HepG2 (cell line): ENCODE measurements at regions not wholly inside any gene's neighbourhood (a gene's known extent, or its start where the extent isn't known, plus 50 kb on each side); places are given as distances from the start of the nearest gene placed in this dataset.

Experiments
- ATAC-seq: fragments of 200-7000 bp; cut with Tn5 transposase; 3 replicates; pipeline ENCODE4 v1.9.1; 2020; ENCODE audit warnings: mild to moderate bottlenecking, moderate library complexity
- BruUV-seq: library from RNA; stranded (reverse); fragments of 400-500 nt; replicated peaks from 2 replicates; lab custom pipeline; 2021; lab: Mats Ljungman, UMichigan
- CTCF ChIA-PET: fragments of 300-600 bp; formaldehyde crosslinking; extraction: SDS; loops from one replicate; lab custom pipeline; 2021; ENCODE audit warnings: low total read pairs, inconsistent platforms, low intra/inter-chr PET ratio; lab: Yijun Ruan, JAX
- POLR2A ChIA-PET: fragments of 350-600 bp; sonication (Branson Sonifier 250); formaldehyde crosslinking; loops from one replicate; lab custom pipeline; 2020; ENCODE audit warnings: antibody characterized with exemption, inconsistent platforms; lab: Yijun Ruan, JAX
- DNase-seq: peaks from one replicate; pipeline ENCODE4 v3.0.0-alpha.2; 2015; ENCODE audit warnings: low spot score
- FAIRE-seq: peaks from 3 replicates; lab custom pipeline; 2011; peaks lifted over from hg19 to GRCh38; lab: Jason Lieb, UNC
- H2AFZ ChIP-seq: one replicate; pipeline ENCODE4 v1.6.1; 2011; ENCODE audit warnings: low read length, inconsistent platforms
- H3K27ac ChIP-seq: fragments of 300-600 bp; 3 replicates; pipeline ENCODE4 v1.8.0; 2011; ENCODE audit warnings: mixed run types, mild to moderate bottlenecking, mixed read lengths, low read length, inconsistent platforms; ENCODE audit not compliant: insufficient read depth; ENCODE audit errors: extremely low read length
- H3K27me3 ChIP-seq, 2 experiments: fragments of 200-600 bp in 1 of 2; 2 replicates in 1 of 2; 3 replicates in 1 of 2; pipeline versions ENCODE4 v1.6.0 to v1.8.0; 2011; ENCODE audit warnings: low read length in 2 of 2, mild to moderate bottlenecking in 2 of 2, moderate library complexity in 2 of 2, inconsistent platforms in 1 of 2; ENCODE audit not compliant: insufficient read depth in 2 of 2, control insufficient read depth in 1 of 2
- H3K36me3 ChIP-seq, 2 experiments: fragments of 200-600 bp in 1 of 2; replicated peaks in 1 of 2; 2 replicates in 1 of 2; 3 replicates in 1 of 2; pipeline versions ENCODE4 v1.5.1 to v1.8.0; 2011; ENCODE audit warnings: low read length in 2 of 2, inconsistent platforms in 1 of 2; ENCODE audit not compliant: insufficient read depth in 2 of 2, control insufficient read depth in 1 of 2
- H3K4me1 ChIP-seq: 2 replicates; pipeline ENCODE4 v1.5.1; 2012; ENCODE audit warnings: low read length, inconsistent platforms; ENCODE audit not compliant: insufficient read depth
- H3K4me2 ChIP-seq: 2 replicates; pipeline ENCODE4 v1.6.0; 2011; ENCODE audit warnings: low read depth, low read length, inconsistent platforms
- H3K4me3 ChIP-seq, 3 experiments: fragments of 200-600 bp in 1 of 3; sonication (generic), shearing (Covaris generic) in 1 of 3; replicated peaks in 1 of 3; 2 replicates each; pipeline ENCODE4 v1.5.1; 2011 to 2016; ENCODE audit warnings: low read length in 3 of 3, inconsistent platforms in 2 of 3, low read depth in 2 of 3, mild to moderate bottlenecking in 2 of 3, control low read depth in 1 of 3, mixed read lengths in 1 of 3; ENCODE audit not compliant: insufficient read depth in 1 of 3
- H3K79me2 ChIP-seq: one replicate; pipeline ENCODE4 v1.6.1; 2011; ENCODE audit warnings: low read length, inconsistent platforms; ENCODE audit not compliant: insufficient read depth
- H3K9ac ChIP-seq: 2 replicates; pipeline ENCODE4 v1.6.0; 2011; ENCODE audit warnings: mild to moderate bottlenecking, low read depth, low read length, inconsistent platforms; ENCODE audit not compliant: insufficient read depth
- H3K9me3 ChIP-seq: 2 replicates; pipeline ENCODE4 v1.5.1; 2012; ENCODE audit warnings: mild to moderate bottlenecking, low read length
- H4K20me1 ChIP-seq: 2 replicates; pipeline ENCODE4 v1.6.0; 2011; ENCODE audit warnings: inconsistent platforms, mild to moderate bottlenecking, low read length, moderate library complexity; ENCODE audit not compliant: insufficient read depth
- AHR ChIP-seq: IDR thresholded peaks from 2 replicates; pipeline ENCODE4 v1.6.1; 2018; ENCODE audit warnings: missing genetic modification reagents, missing compliant biosample characterization
- ASH2L ChIP-seq: fragments of 300-600, 200-600 bp; sonication (generic); IDR thresholded peaks from 2 replicates; pipeline ENCODE4 v1.7.0; 2017; ENCODE audit warnings: low read depth, mild to moderate bottlenecking, moderate library complexity, mixed read lengths, low read length; ENCODE audit not compliant: insufficient read length
- CAMTA2 ChIP-seq: sonication (generic); formaldehyde crosslinking; IDR thresholded peaks from 2 replicates; pipeline ENCODE4 v1.4.0; 2020; ENCODE audit warnings: mild to moderate bottlenecking, missing genetic modification reagents, borderline replicate concordance
- CC2D1A ChIP-seq: sonication (generic); formaldehyde crosslinking; IDR thresholded peaks from 2 replicates; pipeline ENCODE4 v1.8.1; 2023; ENCODE audit warnings: mild to moderate bottlenecking, missing genetic modification reagents
- CREM ChIP-seq, 2 experiments: sonication (generic) in 1 of 2; formaldehyde crosslinking in 1 of 2; IDR thresholded peaks; 2 replicates each; pipeline versions ENCODE4 v1.4.0 to v1.6.1; 2016 to 2020; ENCODE audit warnings: antibody characterized with exemption in 1 of 2, mild to moderate bottlenecking in 1 of 2, missing genetic modification reagents in 1 of 2
- GTF2F1 ChIP-seq: fragments of 150-350 bp; IDR thresholded peaks from 2 replicates; pipeline ENCODE4 v1.6.1; 2014; ENCODE audit warnings: low read length
- MTF2 ChIP-seq: sonication (generic); formaldehyde crosslinking; IDR thresholded peaks from 2 replicates; pipeline ENCODE4 v1.5.0; 2020; ENCODE audit warnings: missing genetic modification reagents, borderline replicate concordance
- NFATC3 ChIP-seq: sonication (generic); formaldehyde crosslinking; IDR thresholded peaks from 2 replicates; pipeline ENCODE4 v1.5.1; 2020; ENCODE audit warnings: mild to moderate bottlenecking, missing genetic modification reagents
- RFX1 ChIP-seq: fragments of 450-650 bp; IDR thresholded peaks from 2 replicates; pipeline ENCODE4 v1.6.1; 2017
- RXRB ChIP-seq: IDR thresholded peaks from 2 replicates; pipeline ENCODE4 v1.6.1; 2016; ENCODE audit warnings: borderline replicate concordance, missing genetic modification reagents, missing compliant biosample characterization
- SALL1 ChIP-seq: sonication (generic); formaldehyde crosslinking; IDR thresholded peaks from 2 replicates; pipeline ENCODE4 v1.8.0; 2022; ENCODE audit warnings: mild to moderate bottlenecking, missing genetic modification reagents
- ZKSCAN1 ChIP-seq: fragments of 150-350 bp; IDR thresholded peaks from 2 replicates; pipeline ENCODE4 v1.6.1; 2014; ENCODE audit warnings: low read length
- ZNF441 ChIP-seq: sonication (generic); formaldehyde crosslinking; IDR thresholded peaks from 2 replicates; pipeline ENCODE4 v1.7.0; 2021; ENCODE audit warnings: missing genetic modification reagents, borderline replicate concordance
- ZNF674 ChIP-seq: sonication (generic); formaldehyde crosslinking; IDR thresholded peaks from 2 replicates; pipeline ENCODE4 v1.5.0; 2020; ENCODE audit warnings: low read depth, mild to moderate bottlenecking, missing genetic modification reagents
- ZNF780A ChIP-seq: sonication (generic); formaldehyde crosslinking; IDR thresholded peaks from 2 replicates; pipeline ENCODE4 v1.8.0; 2022; ENCODE audit warnings: mild to moderate bottlenecking, missing genetic modification reagents, moderate library complexity
- ZNF891 ChIP-seq: sonication (generic); formaldehyde crosslinking; IDR thresholded peaks from 2 replicates; pipeline ENCODE4 v1.5.0; 2020; ENCODE audit warnings: mild to moderate bottlenecking, missing genetic modification reagents
- WGBS: methylation state at CpG from one replicate; pipeline ENCODE4 v1.1.6; 2017; ENCODE audit warnings: low lambda C conversion rate; 5-methylcytosine and 5-hydroxymethylcytosine counted together
- in situ Hi-C: cut with HindIII; loops from 2 replicates; pipeline ENCODE4 v1.10.0; 2017; ENCODE audit warnings: low pct_unique_long_range_greater_than_20kb; ENCODE audit not compliant: extremely low pct_ligation_motif_present
- intact Hi-C: fragments of 100-400 bp; cut with micrococcal nuclease; formaldehyde crosslinking; loops from one replicate; pipeline ENCODE4 v1.10.0; 2022; ENCODE audit not compliant: unreplicated experiment
- TF ChIP-seq, protein P1 (sequence below), 2 experiments: sonication (generic) in 1 of 2; formaldehyde crosslinking in 1 of 2; IDR thresholded peaks; 2 replicates each; pipeline versions ENCODE4 v1.4.0 to v1.6.1; 2018 to 2020; ENCODE audit warnings: missing genetic modification reagents in 2 of 2, borderline replicate concordance in 1 of 2, low read depth in 1 of 2, mild to moderate bottlenecking in 1 of 2, missing biosample characterization in 1 of 2
- TF ChIP-seq, protein P2 (sequence below): sonication (generic); formaldehyde crosslinking; IDR thresholded peaks from 2 replicates; pipeline ENCODE4 v1.4.0; 2020; ENCODE audit warnings: mild to moderate bottlenecking, missing genetic modification reagents
- TF ChIP-seq, protein P3 (sequence below): sonication (generic); formaldehyde crosslinking; IDR thresholded peaks from 2 replicates; pipeline ENCODE4 v1.5.0; 2020; ENCODE audit warnings: mild to moderate bottlenecking, low read depth, missing genetic modification reagents, borderline replicate concordance
- TF ChIP-seq, protein P4 (sequence below): sonication (generic); formaldehyde crosslinking; IDR thresholded peaks from 2 replicates; pipeline ENCODE4 v1.5.0; 2020; ENCODE audit warnings: missing genetic modification reagents

GRCh38 chr10:8192301-8192700, 137.8 kb downstream of the GATA3 start (continued):
- TF ChIP-seq, protein P1, sequence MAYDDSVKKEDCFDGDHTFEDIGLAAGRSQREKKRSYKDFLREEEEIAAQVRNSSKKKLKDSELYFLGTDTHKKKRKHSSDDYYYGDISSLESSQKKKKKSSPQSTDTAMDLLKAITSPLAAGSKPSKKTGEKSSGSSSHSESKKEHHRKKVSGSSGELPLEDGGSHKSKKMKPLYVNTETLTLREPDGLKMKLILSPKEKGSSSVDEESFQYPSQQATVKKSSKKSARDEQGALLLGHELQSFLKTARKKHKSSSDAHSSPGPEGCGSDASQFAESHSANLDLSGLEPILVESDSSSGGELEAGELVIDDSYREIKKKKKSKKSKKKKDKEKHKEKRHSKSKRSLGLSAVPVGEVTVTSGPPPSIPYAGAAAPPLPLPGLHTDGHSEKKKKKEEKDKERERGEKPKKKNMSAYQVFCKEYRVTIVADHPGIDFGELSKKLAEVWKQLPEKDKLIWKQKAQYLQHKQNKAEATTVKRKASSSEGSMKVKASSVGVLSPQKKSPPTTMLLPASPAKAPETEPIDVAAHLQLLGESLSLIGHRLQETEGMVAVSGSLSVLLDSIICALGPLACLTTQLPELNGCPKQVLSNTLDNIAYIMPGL (CRISPR knock-in tag; IDR thresholded peaks at IDR 0.05; ENCODE audit: borderline replicate concordance in 1 of 2, low read depth in 1 of 2), result no peak
- TF ChIP-seq CAMTA2 (CRISPR knock-in tag) (no peak), ASH2L (no peak), RFX1 (no peak), ZKSCAN1 (no peak), NFATC3 (CRISPR knock-in tag) (no peak)
- TF ChIP-seq, protein P2, sequence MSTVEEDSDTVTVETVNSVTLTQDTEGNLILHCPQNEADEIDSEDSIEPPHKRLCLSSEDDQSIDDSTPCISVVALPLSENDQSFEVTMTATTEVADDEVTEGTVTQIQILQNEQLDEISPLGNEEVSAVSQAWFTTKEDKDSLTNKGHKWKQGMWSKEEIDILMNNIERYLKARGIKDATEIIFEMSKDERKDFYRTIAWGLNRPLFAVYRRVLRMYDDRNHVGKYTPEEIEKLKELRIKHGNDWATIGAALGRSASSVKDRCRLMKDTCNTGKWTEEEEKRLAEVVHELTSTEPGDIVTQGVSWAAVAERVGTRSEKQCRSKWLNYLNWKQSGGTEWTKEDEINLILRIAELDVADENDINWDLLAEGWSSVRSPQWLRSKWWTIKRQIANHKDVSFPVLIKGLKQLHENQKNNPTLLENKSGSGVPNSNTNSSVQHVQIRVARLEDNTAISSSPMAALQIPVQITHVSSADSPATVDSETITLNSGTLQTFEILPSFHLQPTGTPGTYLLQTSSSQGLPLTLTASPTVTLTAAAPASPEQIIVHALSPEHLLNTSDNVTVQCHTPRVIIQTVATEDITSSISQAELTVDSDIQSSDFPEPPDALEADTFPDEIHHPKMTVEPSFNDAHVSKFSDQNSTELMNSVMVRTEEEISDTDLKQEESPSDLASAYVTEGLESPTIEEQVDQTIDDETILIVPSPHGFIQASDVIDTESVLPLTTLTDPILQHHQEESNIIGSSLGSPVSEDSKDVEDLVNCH (CRISPR knock-in tag), result no peak

DNA sequence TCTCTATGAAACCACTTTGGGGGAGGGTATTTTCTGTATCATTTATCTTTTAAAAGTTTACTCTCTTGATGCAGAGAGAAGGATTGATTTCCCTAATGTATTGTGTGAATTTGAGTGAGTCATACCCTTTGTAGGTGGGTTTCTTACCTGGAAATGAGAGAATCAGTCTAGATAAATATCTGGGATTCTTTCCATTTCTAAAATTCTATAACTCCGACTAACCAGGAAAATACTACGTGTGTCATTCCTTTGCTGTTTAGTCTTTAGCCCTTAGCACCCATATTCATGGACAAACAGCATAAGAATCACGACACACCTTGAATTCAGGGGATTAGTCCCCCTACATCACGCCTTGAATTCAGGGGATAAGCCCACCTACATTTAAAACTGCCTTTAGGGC, 139.1 kb downstream of the GATA3 start:
- ChIA-PET POLR2A (no interaction called here), CTCF (no interaction called here)
- no peak overlapping the region for H3K9ac ChIP-seq
- no peaks in the 10 kb centered on the region for H3K9me3 ChIP-seq
- TF ChIP-seq ZNF780A (CRISPR knock-in tag), result no peak
- no peak for TF ChIP-seq CREM (IDR thresholded peaks at IDR 0.05)
- no peak for TF ChIP-seq CREM (CRISPR knock-in tag; IDR thresholded peaks at IDR 0.05)
- TF ChIP-seq, protein P3, sequence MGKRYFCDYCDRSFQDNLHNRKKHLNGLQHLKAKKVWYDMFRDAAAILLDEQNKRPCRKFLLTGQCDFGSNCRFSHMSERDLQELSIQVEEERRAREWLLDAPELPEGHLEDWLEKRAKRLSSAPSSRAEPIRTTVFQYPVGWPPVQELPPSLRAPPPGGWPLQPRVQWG (CRISPR knock-in tag), result no peak
- TF ChIP-seq, protein P4, sequence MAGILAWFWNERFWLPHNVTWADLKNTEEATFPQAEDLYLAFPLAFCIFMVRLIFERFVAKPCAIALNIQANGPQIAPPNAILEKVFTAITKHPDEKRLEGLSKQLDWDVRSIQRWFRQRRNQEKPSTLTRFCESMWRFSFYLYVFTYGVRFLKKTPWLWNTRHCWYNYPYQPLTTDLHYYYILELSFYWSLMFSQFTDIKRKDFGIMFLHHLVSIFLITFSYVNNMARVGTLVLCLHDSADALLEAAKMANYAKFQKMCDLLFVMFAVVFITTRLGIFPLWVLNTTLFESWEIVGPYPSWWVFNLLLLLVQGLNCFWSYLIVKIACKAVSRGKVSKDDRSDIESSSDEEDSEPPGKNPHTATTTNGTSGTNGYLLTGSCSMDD (CRISPR knock-in tag), result no peak
- no peak for TF ChIP-seq AHR (CRISPR knock-in tag)
- TF ChIP-seq ZNF441 (CRISPR knock-in tag), result no peak
- TF ChIP-seq CC2D1A, result no peak
- TF ChIP-seq SALL1 (CRISPR knock-in tag), result no peak
- no peak for TF ChIP-seq RXRB (CRISPR knock-in tag)
- no peak for TF ChIP-seq ZNF674 (CRISPR knock-in tag)
- no peak for TF ChIP-seq GTF2F1
- TF ChIP-seq MTF2 (CRISPR knock-in tag), result no peak
- TF ChIP-seq ZNF891 (CRISPR knock-in tag), result no peak
- no peak for FAIRE-seq
- WGBS, result 8% methylated on average over 4 of the region's 4 CpGs
- DNase-seq, result no peak
- no peak overlapping the region for H3K4me2 ChIP-seq
- H3K79me2 ChIP-seq, result no peaks in the 10 kb centered on the region
- H3K27ac ChIP-seq, result no peak overlapping the region
- H3K36me3 ChIP-seq, result no peaks in the 10 kb centered on the region
- in situ Hi-C loops, result no loop called here
- H3K27me3 ChIP-seq, result 0 out of 5 replicates have a peak, but pooled peaks cover 0 to 10% of the 10 kb centered on the region in 2 experiments
- ATAC-seq, result no peak
- no peaks in the 10 kb centered on the region for H3K4me1 ChIP-seq
- intact Hi-C loops, result no loop called here
- H3K4me3 ChIP-seq, result no peak overlapping the region
- no peak overlapping the region for H2AFZ ChIP-seq
- no TSS peak for BruUV-seq
- no peaks in the 10 kb centered on the region for H4K20me1 ChIP-seq
